SU-DHL-6 (cell line): ENCODE measurements at regions not wholly inside any gene's neighbourhood (a gene's known extent, or its start where the extent isn't known, plus 50 kb on each side); places are given as distances from the start of the nearest gene placed in this dataset.

Experiments used
- EZH2phosphoT487 ChIP-seq: fragments of 200-600 bp; sonication (generic), shearing (Covaris generic); conservative IDR thresholded peaks from 2 replicates; pipeline ENCODE4 v1.6.1; 2018; ENCODE audit warnings: mild to moderate bottlenecking, antibody characterized with exemption, low read length, moderate library complexity, mixed read lengths
- TF ChIP-seq, protein P1 (sequence below): fragments of 200-600 bp; sonication (generic); IDR thresholded peaks from one replicate; pipeline ENCODE4 v1.5.1; 2017; ENCODE audit warnings: antibody characterized with exemption, mild to moderate bottlenecking, low read length, moderate library complexity; ENCODE audit not compliant: insufficient read depth, poor library complexity, severe bottlenecking

DNA sequence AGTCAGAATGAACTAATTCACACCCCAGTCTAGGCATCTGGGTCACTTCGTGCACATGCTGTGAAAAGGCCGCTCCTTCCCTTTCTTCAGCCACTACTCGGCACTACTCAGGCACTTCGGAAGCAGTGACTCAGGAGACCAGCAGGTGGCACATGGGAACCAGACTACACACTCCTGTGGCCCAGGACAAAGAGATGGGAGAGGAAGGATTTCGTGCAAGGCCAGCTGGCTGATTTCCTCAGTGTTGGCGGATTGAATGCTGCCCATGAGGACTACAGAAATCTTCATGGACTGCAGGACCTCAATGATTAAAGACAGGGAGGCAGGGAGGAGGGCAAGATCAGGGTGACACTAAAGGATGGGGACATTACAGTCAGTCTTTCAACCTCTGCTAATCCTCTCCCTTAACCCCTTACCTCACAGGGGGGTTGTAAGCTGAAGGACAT is 117.8 kb upstream of the SPACA1 start:
- TF ChIP-seq, protein P1, sequence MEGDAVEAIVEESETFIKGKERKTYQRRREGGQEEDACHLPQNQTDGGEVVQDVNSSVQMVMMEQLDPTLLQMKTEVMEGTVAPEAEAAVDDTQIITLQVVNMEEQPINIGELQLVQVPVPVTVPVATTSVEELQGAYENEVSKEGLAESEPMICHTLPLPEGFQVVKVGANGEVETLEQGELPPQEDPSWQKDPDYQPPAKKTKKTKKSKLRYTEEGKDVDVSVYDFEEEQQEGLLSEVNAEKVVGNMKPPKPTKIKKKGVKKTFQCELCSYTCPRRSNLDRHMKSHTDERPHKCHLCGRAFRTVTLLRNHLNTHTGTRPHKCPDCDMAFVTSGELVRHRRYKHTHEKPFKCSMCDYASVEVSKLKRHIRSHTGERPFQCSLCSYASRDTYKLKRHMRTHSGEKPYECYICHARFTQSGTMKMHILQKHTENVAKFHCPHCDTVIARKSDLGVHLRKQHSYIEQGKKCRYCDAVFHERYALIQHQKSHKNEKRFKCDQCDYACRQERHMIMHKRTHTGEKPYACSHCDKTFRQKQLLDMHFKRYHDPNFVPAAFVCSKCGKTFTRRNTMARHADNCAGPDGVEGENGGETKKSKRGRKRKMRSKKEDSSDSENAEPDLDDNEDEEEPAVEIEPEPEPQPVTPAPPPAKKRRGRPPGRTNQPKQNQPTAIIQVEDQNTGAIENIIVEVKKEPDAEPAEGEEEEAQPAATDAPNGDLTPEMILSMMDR: peak; percentile 88
- TF ChIP-seq EZH2phosphoT487: no peak
